GM18873 (cell line): ENCODE measurements at regions not wholly inside any gene's neighbourhood (a gene's known extent, or its start where the extent isn't known, plus 50 kb on each side); places are given as distances from the start of the nearest gene placed in this dataset.

ENCODE experiments used
- ATAC-seq: cut with Tn5 transposase; IDR thresholded peaks from one replicate; pipeline ENCODE4 v1.9.1; 2021; ENCODE audit warnings: mild to moderate bottlenecking, moderate library complexity, moderate number of reproducible peaks; ENCODE audit not compliant: unreplicated experiment, low FRiP score

DNA sequence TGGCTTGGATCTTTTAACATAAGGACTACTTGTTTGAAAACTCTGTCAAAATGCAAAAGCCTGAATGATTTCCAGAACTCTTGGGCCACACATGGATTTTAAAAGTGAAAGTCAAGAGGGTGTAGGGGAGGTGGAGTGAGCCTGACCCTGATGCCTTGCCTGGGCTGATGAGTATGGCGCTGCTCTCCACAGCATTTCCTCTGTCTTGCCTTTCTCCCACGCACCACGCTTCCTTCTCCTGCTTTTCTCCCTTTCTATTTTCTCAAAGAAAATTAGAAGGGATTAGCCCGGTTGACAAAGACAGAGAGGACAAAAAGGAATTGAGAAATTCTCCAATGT lies 207.0 kb upstream of the CCDC68 start:
- no peak for ATAC-seq

DNA sequence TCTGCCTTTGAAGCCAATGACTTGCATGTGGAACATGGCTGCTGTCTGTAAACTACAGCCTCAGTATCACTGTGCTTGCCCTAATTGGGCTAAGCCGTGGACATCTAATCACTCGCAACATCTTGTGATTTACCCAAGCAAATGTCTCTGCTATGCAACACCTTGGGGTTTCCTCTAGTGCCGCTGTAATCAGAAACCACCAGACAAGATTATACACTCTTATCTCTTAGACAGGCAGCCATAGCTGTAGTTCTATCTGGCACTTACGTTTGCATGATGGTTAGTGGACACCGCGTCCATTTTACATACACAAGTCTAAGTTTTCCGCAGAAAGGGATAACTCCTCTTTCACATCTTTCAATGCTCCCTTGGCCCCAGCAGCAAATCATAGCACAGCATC lies 204.3 kb upstream of the CCDC68 start:
- no peak for ATAC-seq

DNA sequence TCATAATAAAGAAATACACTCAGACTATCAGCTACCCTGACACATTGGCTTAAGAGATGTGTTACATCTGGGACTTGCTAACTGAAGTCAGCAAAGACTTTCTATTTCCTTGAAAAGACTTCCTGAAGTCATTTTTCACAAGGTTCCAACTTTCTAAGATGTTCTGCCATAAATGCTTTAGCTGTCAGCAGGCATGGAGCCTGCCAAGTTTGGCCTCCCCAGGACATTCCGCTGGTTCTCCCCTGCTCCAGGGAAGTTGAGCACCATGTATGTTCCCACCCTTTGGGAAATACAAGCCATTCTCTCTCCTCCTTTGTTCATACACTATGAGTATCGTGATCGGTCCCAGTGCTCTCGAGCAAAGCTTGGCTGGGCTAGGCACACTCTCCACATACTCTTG lies 202.7 kb upstream of the CCDC68 start:
- no peak for ATAC-seq

DNA sequence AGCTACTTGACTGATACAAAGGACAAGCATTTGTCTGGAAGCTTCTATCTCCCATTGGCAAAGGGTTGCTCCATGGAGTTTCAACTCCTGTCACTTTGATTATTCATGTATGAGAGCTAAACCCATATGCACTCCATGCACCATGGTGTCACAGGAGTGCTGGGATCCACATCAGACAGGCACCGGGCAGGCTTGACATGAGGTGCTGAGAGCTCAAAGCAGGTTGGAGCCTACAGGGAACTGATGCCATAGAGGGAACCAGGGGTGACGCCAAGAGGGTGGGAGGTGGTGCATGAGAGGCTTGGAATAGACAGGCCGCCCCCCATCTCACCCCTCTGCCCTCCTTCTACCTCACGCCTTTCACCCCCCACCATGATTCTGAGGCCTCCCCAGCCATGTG lies 199.8 kb upstream of the CCDC68 start:
- no peak for ATAC-seq

DNA sequence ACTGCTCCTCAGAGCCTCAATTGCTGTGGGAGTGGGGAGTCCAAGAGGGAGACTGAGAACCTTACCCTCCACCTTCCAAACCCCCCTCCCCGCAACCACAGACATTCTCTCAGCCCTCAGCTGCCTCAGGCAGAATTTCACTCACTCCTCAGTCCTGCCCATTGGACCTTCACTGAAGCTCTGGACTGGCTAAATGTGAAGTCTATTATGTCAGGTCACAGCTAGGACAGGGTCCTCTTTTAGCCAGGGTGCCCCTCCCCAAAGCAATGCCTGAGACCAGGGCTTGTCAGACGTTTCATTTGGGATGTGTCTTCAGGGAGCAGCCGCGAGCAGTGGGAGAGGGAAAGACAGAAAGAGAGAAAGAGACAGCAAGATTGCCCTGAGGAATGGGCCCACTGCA lies 199.3 kb upstream of the CCDC68 start:
- no peak for ATAC-seq

DNA sequence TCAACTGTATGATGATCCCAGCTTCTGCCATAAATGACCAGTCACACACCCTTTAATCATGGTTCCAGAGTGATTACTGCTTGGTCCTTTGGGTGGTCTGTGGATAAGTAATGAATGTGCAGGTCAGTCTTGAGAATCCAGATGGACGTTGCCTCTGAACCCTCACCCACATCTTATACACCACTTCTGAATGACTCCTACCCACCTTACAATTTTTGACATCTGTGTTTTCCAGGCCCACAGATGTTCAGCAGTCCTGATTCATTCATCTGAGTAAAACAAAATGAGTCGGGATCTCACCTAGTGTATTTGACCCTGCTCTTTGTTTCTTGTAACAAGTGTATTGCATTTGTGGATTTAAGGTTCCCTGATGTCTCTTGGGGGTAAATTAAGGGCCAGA lies 194.1 kb upstream of the CCDC68 start:
- ATAC-seq: no peak

DNA sequence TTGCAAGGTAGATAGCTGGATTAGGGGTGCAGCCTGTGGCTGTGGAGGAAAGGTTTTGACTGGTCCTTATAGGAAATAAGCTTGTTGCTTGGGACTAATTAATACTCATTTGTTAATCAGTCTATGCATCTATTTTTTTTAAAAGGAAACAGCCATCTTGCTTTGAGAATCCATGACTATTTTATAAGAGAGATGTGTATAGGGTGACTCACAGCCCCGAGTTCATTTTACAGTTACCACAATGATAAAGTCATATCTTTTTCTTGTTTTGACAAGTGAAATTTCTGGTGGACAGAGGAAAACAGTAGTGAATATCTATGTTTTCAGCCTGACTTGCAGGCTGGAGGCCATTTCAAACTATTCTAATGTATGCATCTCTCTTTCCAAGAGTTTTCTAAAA lies 193.5 kb upstream of the CCDC68 start:
- ATAC-seq: no peak

DNA sequence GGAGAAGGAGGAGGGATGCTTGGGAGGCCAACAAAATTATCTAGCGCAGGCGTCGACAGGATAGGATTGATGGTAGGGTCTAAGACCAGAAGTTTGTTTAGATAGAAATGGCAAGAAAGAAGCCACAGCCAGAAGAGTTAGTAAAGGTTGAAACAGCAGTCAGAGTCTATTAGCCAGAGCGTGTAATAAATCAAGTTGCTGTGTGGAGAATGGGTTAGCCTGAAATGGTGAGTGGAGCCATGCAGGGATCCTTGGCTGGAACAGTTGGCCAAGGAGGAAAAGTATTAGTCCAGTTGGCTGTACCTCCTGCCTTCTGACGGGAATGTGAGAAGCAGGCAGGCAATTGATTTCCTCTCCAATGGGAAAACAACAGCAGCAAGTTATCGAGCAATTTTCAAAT lies 190.7 kb upstream of the CCDC68 start:
- no peak for ATAC-seq

DNA sequence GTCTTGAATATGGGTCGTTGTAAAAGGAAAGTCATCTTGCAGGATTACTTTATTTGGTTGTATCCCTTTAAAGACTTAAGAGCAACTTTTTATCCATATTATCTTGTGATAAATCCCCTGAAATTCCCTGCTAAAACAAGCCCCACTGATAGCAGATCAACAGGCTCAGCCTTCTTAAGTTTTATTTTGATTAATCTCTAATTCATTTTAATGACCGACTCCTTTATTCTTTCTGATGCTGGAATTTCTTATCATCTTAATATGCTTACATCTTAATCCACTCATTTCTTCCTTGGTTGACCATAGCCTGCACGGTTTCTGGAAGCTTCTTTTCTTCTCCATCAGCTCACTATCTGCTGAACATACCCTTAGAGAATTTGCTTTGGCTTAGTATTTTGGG lies 188.5 kb upstream of the CCDC68 start:
- no peak for ATAC-seq

DNA sequence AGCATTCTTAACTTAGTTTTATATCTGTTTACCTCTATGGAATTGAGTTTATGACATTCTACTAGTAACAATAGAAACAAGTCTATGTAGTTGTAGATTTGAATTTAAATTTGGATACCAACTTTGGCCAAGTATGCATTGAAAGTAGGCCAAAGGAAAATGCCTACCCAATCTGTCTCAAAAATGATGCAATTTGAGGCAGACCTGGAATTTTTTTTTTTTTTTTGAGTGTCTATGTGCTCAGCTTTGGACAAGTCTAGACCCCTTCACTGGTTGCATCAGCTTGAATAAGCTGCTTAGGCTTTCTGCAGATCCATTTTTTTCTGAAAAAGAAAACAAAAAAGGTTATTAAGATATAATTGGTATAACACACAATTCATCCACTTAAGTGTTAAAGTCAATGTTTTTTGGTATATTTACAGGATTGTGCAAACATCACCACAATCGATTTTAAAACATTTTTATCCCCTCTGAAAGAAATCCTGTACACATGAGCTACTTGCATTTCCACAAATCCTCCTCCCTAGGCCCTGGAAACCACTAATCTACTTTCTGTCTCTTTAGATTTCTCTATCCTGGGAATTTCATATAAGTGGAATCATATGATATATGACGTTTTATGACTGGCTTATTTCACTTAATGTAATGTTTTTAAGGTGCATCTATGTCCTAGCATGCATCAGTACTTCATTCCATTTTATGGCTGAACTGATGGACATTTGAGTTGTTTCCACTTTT lies 185.1 kb upstream of the CCDC68 start:
- no peak for ATAC-seq

DNA sequence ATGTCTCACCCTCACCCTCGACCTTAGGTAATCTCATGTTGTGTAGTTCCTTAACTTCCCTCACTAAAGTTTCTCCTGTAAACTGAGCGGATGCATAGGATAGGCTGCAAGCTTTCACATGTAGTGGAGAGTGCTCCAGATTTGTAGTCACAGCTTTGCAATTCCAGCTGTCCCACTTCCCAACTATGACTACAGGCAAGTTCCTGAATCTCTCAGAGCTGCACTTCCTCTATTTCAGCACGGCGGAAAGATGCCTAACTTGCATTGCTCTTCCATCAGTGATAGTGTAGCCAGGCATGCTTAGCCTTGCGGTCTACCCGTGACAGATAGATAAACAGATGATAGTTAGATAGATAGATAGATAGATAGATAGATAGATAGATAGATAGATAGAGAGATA lies 183.1 kb upstream of the CCDC68 start:
- ATAC-seq: no peak

DNA sequence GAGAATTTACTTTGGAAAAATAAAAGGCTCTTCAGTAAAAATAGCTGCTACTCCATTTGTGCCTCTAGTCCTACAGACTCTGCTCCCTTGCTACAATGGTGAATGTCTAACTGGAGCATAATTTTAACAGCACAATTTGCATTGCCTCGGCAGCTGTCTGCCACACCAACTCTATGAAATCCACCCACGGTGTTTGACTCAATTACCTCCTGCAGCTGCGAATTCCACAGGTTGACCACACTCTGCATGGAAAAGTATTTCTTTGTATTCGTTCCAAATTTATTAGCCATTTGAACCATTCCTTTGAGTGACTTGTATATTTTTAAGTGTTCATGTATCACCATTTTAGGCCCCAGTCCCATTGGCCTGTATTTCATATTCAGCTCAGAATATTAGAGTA lies 182.1 kb upstream of the CCDC68 start:
- ATAC-seq: no peak

DNA sequence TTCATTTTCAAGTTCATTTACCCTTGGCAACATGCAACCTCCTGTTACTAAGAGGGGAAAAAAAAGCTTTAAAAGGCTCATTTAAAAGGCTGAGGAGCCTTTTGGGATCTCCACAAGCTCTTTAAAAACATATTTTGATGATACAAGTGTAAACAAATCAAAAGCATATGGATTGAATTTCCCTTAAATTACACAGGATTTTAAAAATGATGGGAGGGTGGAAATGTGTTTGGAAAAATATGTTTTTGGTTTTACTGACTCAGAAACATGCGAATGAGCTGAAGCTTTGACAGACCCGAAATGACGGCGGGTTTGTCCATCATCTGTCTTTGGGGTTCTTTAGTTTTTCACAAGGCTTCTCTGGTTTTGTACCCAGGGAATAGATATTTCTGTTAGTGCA lies 180.6 kb upstream of the CCDC68 start:
- no peak for ATAC-seq

DNA sequence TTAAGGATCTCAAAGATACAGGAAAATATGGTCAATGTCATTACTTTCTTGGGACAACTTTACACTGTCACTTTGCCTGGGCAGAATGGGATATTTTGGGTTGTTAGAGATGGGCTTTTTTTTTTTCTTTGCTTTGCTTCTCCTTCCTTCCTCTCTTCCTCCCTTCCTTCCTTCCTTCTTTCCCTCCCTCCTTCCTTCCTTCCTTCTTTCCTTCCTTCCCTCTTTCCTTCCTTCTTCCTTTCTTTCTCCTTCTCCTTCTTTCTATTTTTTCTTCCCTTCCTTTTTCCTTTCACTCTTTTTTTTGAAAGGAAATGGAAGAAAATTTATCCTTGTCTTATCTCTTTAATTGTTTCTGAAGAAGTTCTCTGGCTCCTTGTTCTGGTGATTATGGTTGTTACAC lies 180.0 kb upstream of the CCDC68 start:
- ATAC-seq: no peak

DNA sequence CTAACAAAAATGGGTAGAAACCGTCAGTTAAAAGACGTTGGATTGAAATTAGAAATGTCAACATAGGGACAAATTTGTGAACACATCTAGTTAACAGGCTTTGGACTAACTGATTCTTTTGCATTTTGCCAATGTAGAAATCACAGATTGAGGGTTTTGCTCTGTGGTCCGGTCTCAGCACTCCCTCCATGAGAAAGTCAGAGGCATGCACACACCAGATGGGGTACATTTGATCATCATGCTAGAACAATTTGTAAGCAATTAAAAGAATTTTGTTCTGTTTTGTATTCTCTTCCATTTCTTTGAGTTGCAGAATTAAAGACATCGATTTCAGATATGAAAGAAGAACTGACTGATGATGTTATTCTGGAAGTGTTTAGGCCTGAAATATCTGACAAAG lies 179.1 kb upstream of the CCDC68 start:
- ATAC-seq: no peak

DNA sequence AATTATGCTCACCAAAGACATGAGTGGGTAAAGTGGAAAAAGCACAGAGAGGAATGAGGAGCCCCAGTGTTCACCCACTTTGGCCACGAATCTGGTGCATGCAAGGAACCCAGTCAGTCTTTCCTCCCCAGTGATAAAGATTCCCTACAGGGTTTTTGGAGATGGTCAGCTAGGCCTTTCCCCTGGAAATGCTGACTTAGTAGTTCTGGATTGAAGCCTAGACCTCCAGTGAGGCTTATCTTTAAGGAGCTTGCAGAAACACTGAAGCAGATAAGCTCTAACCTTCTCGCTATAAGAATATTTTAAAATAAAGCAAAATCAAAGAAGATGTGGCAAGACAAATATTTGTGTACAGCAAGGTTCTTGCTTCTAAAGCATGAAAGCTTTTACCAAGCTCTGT lies 178.3 kb upstream of the CCDC68 start:
- no peak for ATAC-seq

DNA sequence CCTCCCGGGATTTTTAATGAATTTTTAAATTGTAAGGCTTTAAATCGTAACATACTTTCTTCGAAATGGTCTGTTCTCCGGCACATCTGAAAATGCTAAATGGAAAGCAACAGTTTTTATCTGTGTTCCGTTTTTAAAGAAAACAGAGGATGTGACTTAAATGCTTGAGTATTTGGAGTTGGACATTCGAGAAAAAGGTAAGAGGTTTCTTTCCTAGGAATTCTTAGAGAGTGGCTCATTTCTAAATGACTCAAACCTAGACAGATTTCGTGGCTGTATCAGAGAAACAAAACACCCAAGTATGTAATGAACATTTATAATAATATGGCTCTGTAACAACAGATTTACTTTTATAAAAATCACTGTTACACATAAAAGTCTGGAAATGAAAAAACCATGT lies 177.6 kb upstream of the CCDC68 start:
- ATAC-seq: no peak

DNA sequence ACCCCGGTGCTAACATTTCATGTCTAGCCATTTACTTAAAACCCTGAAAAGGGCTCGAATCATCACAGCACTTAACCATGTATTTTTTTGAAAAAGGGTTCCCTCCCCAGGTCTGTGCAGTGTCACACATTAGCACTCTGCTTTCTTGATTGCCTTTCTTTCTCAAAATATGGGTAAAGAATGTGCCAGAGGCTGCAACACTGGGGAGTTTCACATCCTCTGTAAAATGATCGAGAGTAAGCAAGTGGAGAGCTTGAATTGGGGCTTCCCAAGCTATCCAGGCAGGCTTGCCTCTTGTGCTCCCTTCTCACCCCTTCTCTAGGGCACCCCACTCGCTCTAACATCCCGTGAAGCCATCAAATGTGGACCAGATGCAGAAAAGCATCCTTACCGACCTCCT lies 177.0 kb upstream of the CCDC68 start:
- ATAC-seq: no peak

DNA sequence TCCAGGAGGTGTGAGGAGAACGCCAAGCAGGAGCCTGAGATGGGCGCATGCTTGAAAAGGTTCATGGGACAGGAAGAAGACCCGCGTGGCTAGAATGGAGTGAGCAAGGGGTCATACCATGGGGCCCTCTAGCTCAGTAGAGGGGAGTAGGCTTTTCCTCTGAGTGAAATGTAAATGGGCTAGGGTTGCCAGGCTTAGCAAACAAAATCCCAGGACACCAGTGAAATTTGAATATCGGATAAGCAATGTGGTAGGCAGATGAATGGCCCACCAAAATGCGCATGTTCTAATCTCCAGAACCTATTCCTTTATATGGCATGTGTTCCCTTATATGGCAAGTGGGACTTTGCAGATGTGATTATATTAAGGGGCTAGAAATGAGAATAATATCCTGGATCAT lies 174.1 kb upstream of the CCDC68 start:
- no peak for ATAC-seq

DNA sequence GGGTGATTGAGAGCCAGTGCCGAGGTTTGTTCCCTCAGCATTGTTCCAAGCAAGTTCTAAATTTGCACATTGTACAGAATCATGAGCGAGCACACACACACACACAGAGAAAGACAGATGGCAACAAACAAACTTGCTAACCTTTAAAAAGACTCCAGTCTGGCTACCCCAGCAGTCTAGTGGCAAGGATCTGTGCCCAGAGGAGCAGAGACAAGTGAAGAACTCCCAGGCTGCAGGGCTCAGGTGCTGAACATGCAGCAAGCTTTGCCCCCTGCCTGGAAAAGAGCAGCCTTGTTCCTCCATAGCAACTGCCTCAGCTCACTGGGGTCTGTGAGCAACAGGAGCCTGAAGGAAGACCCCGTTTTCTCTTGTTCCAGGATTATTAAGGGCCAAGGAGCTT lies 169.2 kb upstream of the CCDC68 start:
- no peak for ATAC-seq

DNA sequence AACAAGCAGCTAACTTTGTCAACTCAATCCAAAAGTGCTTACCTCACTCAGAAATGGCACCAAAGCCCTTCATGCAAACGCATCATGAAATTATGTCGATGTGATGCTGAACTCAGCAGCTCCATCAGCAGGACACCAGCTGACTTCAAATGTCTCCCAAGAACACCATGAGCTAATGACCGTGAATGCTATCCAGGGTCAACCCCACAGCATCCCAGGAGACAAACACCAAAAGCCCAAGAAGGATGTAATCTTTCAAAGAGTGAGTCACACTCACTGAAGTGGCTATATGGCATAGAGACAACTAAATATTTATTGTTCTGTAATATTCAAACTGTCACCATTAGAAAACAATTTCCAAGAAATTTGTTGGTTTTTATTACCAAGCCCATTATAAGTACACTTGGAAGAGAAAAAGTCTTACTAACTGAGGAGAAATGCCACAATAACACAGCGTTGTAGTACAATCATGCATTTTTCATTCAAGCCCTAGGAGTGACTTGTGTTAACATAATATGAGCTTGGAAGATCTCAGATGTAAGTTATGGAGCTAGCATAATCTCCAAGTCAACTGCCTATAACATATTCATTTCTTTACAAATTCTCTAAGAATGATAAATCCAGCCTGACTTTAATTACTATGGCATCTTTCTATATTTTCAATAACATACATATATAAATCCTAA lies 165.0 kb upstream of the CCDC68 start:
- ATAC-seq: no peak

DNA sequence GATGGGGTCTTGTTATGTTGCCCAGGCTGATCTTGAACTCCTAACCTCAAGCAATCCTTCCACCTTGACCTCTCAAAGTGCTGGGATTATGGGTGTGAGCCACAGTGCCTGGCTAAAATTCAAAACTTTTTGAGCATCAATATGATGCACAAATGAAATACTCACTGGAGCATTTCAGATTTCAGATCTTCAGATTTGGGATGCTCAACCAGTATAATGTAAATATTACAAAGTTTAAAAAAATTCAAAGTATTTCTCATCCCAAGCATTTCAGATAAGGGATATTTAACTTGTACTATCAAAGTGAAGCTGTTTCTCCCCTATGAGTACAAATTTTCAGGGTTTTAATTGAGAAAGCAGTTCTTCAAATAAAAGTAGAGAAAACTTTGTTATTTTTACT lies 164.1 kb upstream of the CCDC68 start:
- no peak for ATAC-seq
